ENCODE measurements at regions not wholly inside any gene's neighbourhood (a gene's known extent, or its start where the extent isn't known, plus 50 kb on each side); places are given as distances from the start of the nearest gene placed in this dataset.
A peak's percentile ranks its signal among the peaks of the same experiment; 100 is the strongest.

DNA sequence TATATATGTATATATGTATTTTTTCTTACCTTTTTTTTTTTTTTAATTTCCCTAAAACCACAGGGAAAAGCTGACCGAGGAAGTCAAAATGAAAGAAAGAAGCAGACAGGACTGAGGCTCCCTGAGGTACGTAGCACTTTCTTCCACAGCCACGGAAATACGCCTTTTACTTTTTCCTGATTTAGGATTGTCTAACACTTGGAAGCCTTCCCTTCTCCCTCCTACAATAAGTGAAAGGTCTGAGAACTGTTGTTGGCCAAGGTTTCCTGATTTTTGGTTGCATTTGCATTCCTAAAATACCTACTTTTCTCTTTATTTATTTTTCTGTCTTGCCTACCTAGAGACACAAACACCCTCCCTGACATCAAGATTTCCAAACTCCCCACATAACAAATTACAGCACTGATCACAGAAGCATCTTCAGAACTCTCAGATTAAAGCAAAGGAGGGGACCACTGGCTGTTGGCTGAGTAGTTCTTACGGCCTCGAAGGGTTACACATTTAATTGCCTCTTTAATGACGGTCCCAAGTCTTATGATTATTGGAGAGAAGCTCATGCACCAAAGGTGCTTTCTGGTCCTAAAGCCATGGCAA is 778.5 kb upstream of the FANCL start:
- no peak for DNase-seq (ENCODE audit: low read depth, low spot score)

DNA sequence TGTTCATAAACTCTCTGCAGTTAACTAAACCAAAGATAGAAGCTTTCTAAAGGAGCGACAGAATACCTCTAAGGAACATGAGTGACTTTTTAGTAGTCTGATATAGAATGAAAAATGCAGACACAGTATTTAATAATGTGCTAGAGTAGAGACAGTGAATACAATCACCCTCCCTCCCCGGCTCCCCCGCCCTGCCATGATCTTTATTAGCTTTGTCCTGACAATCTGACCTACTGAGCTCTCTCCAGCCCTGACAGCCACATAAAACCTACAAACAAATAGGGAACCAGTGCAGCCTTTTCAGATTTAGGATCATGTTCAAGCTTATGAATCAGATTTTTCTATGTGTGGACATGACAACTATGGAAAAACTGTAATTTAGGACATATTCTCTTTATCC is 777.6 kb upstream of the FANCL start:
- no peak for DNase-seq (ENCODE audit: low read depth, low spot score)

DNA sequence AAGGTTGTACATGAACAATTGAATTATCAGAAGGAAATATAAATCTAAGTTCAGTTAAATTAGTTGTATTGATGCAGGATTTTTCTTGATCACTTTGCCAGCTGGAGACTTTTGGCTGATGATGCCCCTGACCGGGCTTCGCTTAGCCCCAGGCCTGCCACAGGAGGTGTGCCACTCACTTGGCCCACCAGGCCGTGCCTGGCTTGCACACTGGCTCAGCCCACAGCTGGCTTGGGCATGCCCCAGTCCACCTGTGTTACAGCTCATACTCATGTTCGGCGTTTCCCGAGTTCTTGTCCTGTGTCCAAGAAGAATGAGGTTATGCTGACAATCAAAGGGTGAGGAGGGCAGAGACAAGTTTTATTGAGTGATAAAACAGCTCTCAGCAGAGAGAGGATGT is 773.9 kb upstream of the FANCL start:
- no peak for DNase-seq (ENCODE audit: low read depth, low spot score)

DNA sequence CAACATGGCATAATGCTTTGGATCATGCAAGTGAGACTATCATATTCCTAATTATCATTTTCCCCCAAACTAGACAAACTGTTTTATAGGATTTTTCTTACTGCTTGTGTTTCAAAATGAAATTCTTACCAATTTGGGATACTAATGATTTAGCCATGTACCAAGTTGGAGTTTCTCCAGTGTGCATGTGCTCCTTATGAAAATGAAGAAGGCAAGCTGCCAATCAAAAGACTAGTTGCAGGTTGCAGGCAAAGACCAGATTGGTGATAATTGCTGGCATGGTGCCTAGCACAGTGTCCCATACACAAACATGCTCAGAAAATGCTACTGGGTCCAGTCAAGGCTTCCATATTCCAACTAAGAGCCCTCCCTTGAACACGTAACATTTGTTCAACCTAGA is 771.8 kb upstream of the FANCL start:
- DNase-seq (ENCODE audit: low read depth, low spot score) = no peak

DNA sequence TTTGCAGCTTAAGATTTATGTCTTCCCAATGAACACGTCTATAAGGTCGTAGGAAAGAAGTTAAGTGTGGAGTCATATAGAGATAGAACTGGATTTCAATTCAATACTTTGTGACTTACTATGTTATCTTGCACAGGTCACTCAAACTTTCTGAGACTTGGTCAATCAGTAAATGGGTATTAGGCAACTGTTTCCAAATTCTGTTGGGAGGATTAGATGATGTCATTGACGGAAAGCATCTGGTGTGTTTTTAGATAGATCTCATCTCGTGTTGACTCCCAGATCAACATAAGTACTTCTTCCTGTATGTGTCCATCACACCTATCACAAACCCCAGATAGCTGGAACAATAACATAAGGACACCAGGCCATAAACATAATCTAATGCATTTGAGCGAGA is 771.1 kb upstream of the FANCL start:
- DNase-seq (ENCODE audit: low read depth, low spot score) = no peak

DNA sequence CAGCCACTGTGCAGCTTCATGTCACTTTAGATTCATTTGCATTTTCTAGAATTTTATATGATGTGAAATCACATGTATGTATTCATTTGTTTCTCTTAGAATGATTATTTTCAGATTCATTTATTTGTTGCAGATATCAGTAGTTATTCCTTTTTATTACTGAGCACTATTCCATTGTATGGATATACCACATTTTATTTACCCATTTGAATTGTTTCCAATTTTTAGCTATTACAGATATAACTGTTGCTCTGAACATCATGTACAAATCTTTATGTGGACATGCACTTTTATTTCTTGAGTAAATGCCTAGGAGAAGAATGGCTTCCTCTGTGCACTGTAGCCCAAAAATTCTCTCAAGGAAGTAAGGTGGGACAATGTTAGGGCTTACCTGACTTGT is 767.8 kb upstream of the FANCL start:
- DNase-seq (ENCODE audit: low read depth, low spot score) = no peak

DNA sequence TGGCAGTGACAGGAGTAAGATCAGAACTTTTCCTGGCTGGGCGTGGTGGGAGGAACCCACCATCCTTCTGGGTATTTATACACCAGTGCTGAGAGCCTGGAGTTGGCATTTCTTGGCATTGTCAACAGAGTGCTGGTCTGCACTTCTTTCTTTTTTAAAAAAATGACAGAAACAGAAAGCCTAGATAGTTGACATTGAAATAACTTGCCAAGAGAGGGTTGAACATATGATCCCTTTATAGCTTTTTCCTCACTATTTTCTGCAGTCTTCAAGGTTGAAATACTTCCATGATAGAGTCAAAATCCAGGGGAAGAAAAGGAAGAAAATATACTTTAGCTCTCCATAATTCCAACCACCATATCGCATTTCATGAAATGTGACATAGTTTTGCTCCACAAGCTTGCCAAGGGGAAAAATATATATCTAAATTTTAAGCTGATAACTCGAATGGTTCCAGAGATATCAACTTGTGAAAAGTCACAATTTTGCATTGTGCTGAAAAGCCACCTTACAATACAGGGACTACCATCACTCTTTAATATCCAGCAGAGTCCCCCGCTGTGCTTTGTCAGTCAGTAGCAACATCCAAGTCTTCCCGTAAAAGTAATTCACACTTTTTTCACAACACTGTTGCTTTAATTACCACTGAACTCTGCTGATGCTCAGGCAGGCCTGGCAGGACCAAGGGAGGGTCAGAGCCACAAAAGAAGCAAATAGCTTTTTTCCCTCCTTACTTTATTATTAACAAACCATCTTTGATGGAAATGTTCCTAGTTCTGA is 764.9 kb upstream of the FANCL start:
- DNase-seq (ENCODE audit: low read depth, low spot score) = no peak

DNA sequence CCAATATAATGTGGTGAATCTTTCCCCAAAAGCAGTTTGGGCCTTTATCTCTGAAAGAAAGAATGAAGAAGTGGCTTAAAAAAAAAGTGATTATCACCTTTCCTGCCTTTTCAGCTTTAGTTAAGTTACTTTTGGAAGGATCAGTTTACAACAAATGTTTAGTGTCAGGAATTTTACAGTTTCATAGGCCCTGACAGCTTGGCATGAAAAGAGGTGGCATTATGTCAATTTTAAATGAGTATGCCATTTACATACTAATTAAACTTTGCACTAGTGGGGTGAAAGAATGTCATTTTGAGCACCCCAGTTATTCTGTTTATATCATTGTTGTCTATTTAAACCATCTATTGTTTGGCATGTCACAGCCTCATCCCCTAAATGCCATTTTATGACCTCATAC is 763.5 kb upstream of the FANCL start:
- DNase-seq (ENCODE audit: low read depth, low spot score) = no peak

DNA sequence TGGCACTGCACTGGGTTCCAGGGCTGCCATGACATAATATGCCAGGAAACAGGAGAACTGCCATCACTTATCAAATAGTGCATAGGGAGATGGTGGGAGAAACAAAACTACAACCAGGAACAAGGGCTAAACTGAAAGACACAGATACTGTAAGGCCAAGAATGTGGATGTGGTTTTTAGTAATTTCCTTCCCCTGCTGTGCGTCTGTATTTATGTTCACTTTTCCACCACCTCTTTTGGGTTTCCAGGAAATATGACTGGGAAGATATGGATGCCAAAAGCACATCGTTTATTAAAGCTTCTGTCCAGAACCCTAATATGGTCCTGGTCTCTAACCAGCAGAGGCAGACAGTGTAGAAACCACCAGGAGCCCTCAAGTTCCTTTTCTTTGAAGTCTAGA is 759.7 kb upstream of the FANCL start:
- DNase-seq (ENCODE audit: low read depth, low spot score) = peak; percentile 55

DNA sequence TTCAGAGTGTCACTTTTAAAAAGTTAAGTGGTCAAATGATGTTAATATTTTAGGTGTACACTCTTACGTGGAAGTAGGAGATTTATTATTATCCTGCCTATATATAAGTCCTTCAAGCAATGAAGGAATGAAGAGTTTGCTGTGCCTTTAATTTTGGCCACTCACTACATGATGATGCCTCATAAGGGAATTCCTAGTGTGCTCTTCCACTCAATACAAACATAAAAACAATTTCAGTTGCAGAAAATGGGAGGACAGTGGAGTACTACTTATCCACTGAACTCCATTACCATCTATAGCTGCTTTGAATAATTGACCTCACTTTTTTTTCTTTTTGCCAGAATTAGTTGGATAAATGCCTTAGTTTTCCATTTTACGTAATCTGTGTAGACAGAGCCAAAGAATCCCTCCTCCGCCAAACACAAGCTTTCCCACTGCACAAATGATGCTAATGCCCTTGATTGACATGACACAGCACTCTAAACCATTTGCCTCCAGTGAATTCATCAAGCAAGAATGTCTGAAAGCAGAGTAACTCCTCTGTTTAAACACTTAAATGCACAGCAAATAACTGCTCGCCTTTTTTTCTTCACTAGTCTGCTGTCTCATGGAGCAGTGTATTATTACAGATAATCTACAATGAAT is 751.1 kb upstream of the FANCL start:
- DNase-seq (ENCODE audit: low read depth, low spot score) = no peak

DNA sequence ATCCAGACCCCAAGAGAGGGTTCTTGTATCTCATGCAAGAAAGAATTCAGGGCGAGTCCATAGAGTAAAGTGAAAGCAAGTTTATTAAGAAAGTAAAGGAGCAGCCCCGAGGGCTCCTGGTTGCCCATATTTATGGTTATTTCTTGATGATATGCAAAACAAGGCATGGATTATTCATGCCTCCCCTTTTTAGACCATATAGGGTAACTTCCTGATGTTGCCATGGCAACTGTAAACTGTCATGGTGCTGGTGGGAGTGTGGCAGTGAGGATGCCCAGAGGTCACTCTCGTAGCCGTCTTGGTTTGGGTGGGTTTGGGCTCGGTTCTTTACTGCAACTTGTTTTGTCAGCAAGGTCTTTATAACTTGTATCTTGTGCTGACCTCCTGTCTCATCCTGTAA is 750.2 kb upstream of the FANCL start:
- DNase-seq (ENCODE audit: low read depth, low spot score) = no peak

DNA sequence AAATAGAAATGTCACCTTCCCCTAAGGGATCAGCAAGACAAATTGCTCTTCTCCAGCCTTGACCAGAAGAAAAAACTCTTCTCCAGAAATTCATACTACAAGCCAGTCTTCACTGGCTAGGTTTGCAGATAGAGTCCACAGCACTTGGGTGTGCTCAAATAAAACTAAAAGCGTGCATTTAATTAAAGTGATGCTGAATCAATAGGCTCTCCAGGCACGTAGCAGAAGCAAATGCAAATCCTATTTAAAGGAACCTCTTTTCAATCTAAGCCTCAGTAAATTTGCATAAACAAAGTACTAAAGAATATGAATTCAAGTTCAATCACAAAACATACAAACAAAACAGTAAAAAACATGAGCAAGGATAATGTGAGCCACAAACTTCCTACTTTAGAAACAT is 744.4 kb upstream of the FANCL start:
- DNase-seq (ENCODE audit: low read depth, low spot score) = no peak

DNA sequence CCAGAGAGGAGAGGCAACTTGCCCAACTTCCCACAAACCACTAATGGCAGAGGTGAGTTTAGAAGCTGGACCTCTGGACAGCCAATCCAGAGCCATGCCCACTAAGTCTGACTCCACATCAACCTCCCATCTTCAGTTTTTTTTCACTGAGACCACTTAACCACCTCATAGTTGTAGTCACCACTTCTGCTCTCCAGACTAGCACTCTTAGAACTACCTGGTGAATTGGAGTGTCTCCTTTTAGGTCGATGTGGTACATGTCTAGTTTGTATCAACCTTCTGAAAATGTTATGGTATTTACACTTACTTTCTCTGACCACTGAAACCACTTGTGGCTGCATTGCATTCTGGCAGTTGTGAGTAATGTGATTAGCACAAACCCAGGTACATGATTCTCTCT is 743.6 kb upstream of the FANCL start:
- DNase-seq (ENCODE audit: low read depth, low spot score) = no peak

DNA sequence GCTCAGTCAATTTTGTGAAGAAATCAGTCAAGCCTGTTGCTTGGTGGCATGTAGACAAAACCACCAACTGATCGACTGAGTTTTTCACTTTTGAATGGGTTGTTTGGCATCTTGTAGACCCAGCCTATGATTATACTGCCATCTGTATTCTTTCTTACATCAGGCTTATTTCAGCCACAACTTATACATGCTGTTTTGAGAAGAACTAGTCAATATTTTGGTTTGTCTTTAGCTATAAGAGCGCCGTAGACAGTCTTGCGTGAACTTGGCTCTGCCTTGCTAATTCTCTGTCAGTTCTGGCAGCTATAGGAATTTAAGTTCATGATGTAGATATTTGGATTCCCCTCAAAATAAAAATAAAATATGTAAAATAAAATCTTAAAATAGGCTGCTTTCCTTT is 742.0 kb upstream of the FANCL start:
- no peak for DNase-seq (ENCODE audit: low read depth, low spot score)

DNA sequence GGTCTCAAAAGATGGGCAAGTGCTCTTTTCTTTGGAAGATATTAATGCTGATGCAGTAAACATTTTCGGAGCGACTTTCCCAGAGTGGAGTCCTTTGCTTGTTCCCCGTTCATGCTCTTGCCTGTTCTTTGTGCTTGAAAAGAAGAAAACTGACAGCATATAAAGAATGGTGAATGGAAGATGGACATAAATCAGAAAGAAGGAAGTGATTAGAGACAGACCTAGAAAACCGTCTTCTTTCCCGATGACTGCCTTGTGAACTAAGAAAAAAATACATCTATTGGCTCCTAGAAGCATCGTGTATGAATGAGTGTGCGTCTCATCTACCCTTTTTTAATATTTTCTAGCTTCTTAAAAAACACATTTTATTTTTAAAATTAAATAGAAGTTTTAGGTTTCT is 740.1 kb upstream of the FANCL start:
- DNase-seq (ENCODE audit: low read depth, low spot score) = no peak

DNA sequence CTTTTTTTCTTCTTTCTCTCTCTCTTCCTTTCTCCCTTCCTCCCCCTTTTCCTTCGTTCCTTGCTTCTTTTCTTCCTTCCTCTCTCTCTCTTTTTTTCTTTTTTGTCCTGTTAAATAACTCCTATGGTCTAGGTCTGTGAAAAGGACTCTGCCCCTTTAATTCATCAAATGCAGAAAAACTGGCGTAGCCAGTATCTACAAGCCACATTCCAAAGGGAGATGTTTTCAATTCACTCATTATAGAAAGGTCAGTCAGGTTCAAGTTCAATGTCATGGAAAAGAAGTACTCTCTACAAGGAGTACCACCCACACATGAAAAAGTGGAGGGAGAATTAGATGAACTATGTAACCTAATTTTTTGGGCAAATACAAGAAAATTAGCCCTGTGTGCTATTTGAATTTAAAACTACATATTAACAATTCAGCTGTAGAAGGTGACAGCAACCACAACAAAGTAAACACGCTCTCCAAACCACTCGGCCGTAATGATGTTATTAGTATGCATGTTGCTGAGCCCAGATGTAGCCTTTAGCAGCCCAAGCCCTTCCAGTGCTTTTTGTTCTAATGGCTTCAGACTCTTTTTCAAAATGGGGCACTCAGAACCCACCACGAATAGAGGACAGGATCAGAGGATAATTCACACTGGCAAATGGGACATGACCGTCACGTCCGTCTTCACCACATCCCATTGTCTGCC is 735.4 kb upstream of the FANCL start:
- DNase-seq (ENCODE audit: low read depth, low spot score) = no peak

DNA sequence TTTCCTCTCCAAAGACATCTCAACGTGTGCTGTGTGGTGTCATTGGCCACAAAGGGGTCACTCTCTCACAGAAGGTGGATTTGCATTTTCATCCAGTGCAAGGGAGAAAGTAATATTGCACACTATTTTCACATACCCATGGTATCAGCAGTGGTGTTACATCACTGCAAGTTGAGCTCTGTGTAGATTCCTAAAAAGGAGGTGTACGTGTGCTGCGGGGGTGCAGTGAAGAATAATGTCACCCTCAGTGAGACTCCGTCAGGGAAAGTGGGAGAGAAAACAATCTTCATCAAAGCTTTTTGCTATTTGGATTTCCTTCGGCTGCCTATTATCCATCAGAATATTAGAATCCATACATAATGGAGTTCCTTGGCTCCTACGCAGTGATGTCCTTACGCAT is 733.8 kb upstream of the FANCL start:
- DNase-seq (ENCODE audit: low read depth, low spot score) = no peak

DNA sequence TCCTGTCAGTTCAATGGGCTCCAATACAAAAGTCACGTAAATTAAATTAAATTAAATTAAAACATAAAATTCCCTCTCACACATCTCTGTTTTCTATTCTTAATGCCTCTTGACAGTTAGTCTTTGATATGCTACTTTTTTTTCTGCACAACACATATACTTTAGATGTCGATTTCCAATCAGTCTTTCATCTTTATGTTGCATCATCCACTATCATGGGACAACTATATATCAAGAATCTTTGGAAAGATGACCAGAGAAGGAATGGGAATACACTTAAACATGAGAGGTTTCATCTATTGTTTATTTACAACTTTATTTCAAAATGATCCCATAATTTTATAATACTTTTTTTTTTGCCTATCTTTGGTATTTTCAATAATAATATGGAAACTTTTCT is 733.3 kb upstream of the FANCL start:
- no peak for DNase-seq (ENCODE audit: low read depth, low spot score)

DNA sequence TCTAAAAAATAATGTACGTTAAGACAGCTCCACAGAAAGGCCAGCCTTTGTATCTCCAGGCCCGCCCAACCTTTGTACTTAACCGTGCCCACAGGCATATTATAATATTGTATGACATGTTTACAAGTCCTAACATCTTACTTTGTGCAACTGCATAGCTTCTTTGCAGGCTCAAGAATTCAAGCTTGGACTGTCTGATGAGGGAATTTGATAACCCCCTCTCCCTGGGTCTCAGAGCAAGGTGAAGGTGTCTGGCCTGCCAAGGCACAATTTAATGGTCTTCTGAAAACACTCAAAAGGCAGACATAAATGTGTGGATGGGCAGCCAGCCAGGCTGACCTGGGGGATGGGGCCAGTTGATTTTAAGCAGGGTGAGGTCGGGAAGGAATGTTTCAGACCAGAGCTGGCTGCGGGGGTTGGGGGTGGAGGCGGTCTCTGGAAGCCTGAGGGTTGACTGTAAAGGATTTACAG is 732.7 kb upstream of the FANCL start:
- no peak for DNase-seq (ENCODE audit: low read depth, low spot score)

DNA sequence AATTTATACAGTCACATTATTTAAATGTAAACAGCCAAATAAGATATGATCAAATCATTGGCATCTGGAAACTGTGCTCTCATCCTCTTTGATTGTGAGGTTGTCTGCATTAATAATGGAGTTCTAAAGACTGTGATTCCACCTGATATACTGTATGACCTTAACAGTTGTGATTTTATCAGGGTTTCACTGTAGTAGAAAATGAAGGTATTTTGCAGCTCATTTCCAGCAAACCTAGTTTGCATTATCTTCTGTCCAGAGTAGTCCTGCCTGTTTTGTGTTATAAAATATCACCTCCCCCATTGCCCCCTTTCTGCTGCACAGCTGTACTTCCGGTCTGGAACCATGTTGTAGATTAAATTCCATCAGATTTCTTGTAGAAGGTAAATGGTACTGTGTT is 731.6 kb upstream of the FANCL start:
- DNase-seq (ENCODE audit: low read depth, low spot score) = no peak

DNA sequence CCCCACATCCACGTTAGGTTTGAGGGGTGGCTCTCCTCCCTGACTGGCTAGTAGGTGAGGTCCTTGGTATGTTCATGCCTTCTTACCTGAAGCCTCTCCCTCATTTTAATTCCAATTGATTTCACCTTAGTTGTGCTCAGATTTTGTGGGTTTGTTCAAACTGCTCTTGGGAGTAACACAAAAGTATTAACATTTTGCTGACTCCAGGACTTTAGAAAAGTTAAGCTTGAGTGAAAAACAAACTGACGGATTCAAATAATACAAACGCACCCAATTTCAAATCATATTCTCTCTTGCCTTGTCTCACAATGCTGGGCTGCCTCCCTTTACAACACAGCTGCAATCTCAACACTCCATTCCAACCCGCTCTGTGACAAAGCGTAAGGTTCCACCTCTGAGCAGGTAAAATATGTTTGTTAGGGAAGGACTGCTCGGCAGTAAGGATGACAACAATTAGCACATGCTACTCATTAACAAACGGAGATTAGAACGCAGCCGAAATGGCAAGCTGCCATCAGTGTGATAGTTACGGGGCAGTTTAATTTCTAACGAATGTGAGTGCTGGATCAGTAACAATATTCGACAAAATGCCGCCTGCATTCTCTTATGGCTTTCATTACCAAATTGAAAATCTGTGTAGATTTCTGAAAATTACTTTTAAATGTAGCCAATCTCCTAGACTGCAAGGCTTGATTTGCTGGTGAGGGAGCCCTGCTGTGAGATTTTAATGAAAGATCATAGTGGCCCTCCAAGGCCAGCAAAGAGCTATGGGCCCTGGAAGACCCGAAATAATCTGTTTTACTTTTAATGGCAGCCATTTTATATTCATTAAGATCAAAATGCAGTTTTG is 730.6 kb upstream of the FANCL start:
- no peak for DNase-seq (ENCODE audit: low read depth, low spot score)

DNA sequence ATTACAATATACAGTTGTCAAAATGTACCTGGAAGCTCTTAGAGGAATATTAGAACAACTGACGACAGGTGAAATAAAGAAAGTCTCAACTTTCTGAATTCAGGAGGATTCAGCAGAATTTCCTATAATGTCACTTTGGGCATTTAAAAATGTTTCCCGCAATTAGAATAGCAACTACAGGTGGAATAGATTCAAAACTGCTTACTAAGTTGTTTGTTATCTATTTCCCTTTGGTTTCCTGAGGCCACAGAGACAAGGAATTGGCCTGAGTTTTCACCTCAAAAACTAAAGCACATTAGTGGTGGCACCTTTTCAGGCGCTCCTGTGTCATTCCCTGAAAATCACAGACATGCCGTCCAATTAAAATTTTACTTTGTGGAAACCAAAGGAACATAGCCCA is 729.2 kb upstream of the FANCL start:
- DNase-seq (ENCODE audit: low read depth, low spot score) = no peak

All from smooth muscle cell of the brain vasculature (primary cell).